Upper lobe of left lung (tissue), 4 donors: ENCODE measurements at regions not wholly inside any gene's neighbourhood (a gene's known extent, or its start where the extent isn't known, plus 50 kb on each side); places are given as distances from the start of the nearest gene placed in this dataset.

Experiments
- EP300 ChIP-seq, 4 donors: sonication (generic); formaldehyde crosslinking; IDR thresholded peaks; one replicate each; pipeline ENCODE4 v1.5.1; 2017; ENCODE audit warnings: antibody characterized with exemption in 4 of 4, control low read depth in 2 of 4
- POLR2A ChIP-seq, 4 donors: fragments of 450-650 bp; IDR thresholded peaks; one replicate each; pipeline ENCODE4 v1.5.1; 2016 to 2017; ENCODE audit warnings: antibody characterized with exemption in 4 of 4, mild to moderate bottlenecking in 2 of 4
- TF ChIP-seq, protein P1 (sequence below), 6 experiments: fragments of 450-650 bp in 4 of 6; fragments of 200-600 bp in 2 of 6; sonication (generic) in 2 of 6; IDR thresholded peaks; one replicate each; pipeline ENCODE4 v1.5.1; 2016 to 2019; ENCODE audit warnings: antibody characterized with exemption in 6 of 6

- TF ChIP-seq, protein P1, sequence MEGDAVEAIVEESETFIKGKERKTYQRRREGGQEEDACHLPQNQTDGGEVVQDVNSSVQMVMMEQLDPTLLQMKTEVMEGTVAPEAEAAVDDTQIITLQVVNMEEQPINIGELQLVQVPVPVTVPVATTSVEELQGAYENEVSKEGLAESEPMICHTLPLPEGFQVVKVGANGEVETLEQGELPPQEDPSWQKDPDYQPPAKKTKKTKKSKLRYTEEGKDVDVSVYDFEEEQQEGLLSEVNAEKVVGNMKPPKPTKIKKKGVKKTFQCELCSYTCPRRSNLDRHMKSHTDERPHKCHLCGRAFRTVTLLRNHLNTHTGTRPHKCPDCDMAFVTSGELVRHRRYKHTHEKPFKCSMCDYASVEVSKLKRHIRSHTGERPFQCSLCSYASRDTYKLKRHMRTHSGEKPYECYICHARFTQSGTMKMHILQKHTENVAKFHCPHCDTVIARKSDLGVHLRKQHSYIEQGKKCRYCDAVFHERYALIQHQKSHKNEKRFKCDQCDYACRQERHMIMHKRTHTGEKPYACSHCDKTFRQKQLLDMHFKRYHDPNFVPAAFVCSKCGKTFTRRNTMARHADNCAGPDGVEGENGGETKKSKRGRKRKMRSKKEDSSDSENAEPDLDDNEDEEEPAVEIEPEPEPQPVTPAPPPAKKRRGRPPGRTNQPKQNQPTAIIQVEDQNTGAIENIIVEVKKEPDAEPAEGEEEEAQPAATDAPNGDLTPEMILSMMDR (IDR thresholded peaks at IDR 0.05) = no peak
- no peak for TF ChIP-seq POLR2A (IDR thresholded peaks at IDR 0.05)
- no peak for TF ChIP-seq EP300 (IDR thresholded peaks at IDR 0.05)
Measured at GRCh38 chr6:127051571-127052260, 66.8 kb upstream of the RSPO3 start.
